ENCODE measurements at regions not wholly inside any gene's neighbourhood (a gene's known extent, or its start where the extent isn't known, plus 50 kb on each side); places are given as distances from the start of the nearest gene placed in this dataset.

- TF ChIP-seq CTCF (IDR thresholded peaks at IDR 0.05; ENCODE audit: borderline replicate concordance, extremely low read depth, low read length, poor library complexity, severe bottlenecking) (no peak), EZH2 (IDR thresholded peaks at IDR 0.05; ENCODE audit: borderline replicate concordance, low read depth, low read length, severe bottlenecking) (no peak)
These were observed 152.1 kb upstream of the STMND1 start for GRCh38 chr6:16949716-16950115.
